D721Med (cell line): ENCODE measurements at regions not wholly inside any gene's neighbourhood (a gene's known extent, or its start where the extent isn't known, plus 50 kb on each side); places are given as distances from the start of the nearest gene placed in this dataset.

Experiments
- DNase-seq: peaks from one replicate; pipeline ENCODE4 v3.0.0; 2011; ENCODE audit warnings: low spot score; ENCODE audit not compliant: insufficient read length
- FAIRE-seq: peaks from 2 replicates; lab custom pipeline; 2011; peaks lifted over from hg19 to GRCh38; lab: Jason Lieb, UNC
- TF ChIP-seq, protein P1 (sequence below): IDR thresholded peaks from 2 replicates; pipeline ENCODE4 v1.5.1; 2012; ENCODE audit warnings: mild to moderate bottlenecking, control low read depth; ENCODE audit not compliant: insufficient read depth; ENCODE audit errors: missing control alignments

- TF ChIP-seq, protein P1, sequence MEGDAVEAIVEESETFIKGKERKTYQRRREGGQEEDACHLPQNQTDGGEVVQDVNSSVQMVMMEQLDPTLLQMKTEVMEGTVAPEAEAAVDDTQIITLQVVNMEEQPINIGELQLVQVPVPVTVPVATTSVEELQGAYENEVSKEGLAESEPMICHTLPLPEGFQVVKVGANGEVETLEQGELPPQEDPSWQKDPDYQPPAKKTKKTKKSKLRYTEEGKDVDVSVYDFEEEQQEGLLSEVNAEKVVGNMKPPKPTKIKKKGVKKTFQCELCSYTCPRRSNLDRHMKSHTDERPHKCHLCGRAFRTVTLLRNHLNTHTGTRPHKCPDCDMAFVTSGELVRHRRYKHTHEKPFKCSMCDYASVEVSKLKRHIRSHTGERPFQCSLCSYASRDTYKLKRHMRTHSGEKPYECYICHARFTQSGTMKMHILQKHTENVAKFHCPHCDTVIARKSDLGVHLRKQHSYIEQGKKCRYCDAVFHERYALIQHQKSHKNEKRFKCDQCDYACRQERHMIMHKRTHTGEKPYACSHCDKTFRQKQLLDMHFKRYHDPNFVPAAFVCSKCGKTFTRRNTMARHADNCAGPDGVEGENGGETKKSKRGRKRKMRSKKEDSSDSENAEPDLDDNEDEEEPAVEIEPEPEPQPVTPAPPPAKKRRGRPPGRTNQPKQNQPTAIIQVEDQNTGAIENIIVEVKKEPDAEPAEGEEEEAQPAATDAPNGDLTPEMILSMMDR, result no peak
- no peak for FAIRE-seq
- DNase-seq, result no peak
Observed at GRCh38 chr6:92274588-92274987, 1144.8 kb downstream of the EPHA7 start.

DNA sequence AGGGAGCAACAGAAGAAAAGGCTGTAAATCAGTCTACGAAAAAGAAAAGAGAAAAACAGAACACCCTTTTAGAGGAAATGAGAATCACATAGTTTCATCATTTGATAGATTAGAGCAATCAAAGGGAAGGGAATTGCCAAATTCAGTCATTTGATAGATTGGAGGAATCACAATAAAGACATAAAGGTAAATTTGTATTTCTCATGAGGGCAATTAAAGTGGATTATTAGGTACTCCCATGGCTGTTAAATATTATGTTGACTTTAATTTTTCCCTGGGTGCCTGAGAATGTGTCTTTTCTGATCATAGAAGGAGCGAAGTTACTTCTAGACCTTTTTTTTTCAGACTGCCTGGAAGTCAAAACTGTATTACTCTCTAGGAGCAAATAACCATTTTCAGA is 1145.7 kb downstream of the EPHA7 start:
- FAIRE-seq, result no peak
- TF ChIP-seq, protein P1, result no peak
- DNase-seq, result no peak

GRCh38 chr6:92271091-92271490 is 1148.3 kb downstream of the EPHA7 start:
- DNase-seq (no peak), FAIRE-seq (no peak)
- TF ChIP-seq, protein P1, result no peak

DNA sequence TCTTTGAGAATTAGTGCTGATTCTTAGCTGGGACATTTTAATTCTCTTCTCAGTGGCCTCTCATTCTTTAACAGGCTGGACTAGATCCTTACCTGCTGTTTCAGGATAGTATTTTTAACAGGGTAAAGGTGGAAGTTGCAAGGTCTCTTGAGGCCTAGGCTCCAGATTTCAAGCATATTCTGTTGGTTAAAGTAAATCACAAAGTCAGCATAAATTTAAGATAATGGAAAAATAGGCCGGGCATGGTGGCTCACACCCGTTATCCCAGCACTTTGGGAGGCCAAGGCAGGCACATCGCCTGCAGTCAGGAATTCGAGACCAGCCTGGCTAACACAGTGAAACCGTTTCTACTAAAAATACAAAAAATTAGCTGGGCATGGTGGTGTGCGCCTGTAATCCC is 1149.0 kb downstream of the EPHA7 start:
- TF ChIP-seq, protein P1, result no peak
- no peak for FAIRE-seq
- DNase-seq, result no peak

GRCh38 chr6:92267335-92267734 is 1152.0 kb downstream of the EPHA7 start:
- no peak for DNase-seq
- no peak for FAIRE-seq
- TF ChIP-seq, protein P1, result no peak

DNA sequence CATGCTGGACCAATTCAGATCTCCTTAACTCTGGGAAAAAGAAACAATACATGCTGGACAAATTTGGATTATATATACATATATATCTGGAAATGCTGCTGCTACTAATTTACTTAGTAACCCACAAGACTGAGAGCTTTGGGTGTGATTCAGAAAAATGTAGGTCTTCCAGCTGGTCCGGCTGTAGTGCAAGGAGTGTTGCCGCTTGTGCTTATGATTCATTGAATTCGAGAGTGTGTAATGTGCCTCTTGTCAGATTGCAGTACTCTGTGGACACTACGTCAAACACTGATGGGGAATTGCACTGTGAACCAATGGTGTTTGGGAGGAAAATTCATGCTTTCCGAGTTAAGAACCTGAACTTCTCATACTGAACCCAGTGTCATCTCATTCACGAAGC is 1155.5 kb downstream of the EPHA7 start:
- no peak for FAIRE-seq
- TF ChIP-seq, protein P1, result no peak
- DNase-seq, result no peak

GRCh38 chr6:92259171-92259570 is 1160.2 kb downstream of the EPHA7 start:
- TF ChIP-seq, protein P1, result no peak
- DNase-seq, result no peak
- no peak for FAIRE-seq
